HCT116 (cell line): ENCODE measurements at regions not wholly inside any gene's neighbourhood (a gene's known extent, or its start where the extent isn't known, plus 50 kb on each side); places are given as distances from the start of the nearest gene placed in this dataset.
"Not testable (repeated sequence)": the region's sequence is repeated elsewhere in the genome, so short reads cannot be mapped to it uniquely, and the experiment has no call there.

ENCODE experiments used
- ATAC-seq: fragments of 200-7000 bp; cut with Tn5 transposase; 2 replicates; pipeline ENCODE4 v1.9.1; 2020; ENCODE audit warnings: mild to moderate bottlenecking, moderate library complexity
- BruUV-seq: library from RNA; stranded (reverse); fragments of 400-500 nt; replicated peaks from 2 replicates; lab custom pipeline; 2021; lab: Mats Ljungman, UMichigan
- CTCF ChIA-PET: fragments of 300-600 bp; sonication (Branson Sonifier 250); formaldehyde crosslinking; loops from one replicate; lab custom pipeline; 2021; ENCODE audit warnings: antibody characterized with exemption; lab: Charles Lee
- POLR2A ChIA-PET: fragments of 300-600, 350-600 bp; sonication (Branson Sonifier 250); formaldehyde crosslinking; loops from one replicate; lab custom pipeline; 2021; ENCODE audit warnings: antibody characterized with exemption; lab: Charles Lee
- RAD21 ChIA-PET, 2 experiments: fragments of 300-600 bp; sonication (Branson Sonifier 250); formaldehyde crosslinking; loops; one replicate each; lab custom pipeline; 2023; ENCODE audit warnings: low total read pairs in 2 of 2; ENCODE audit not compliant: uncharacterized antibody in 2 of 2, unreplicated experiment in 2 of 2, low non-redundant PET in 1 of 2; lab: Charles Lee
- DNase-seq: peaks from one replicate; pipeline ENCODE4 v3.0.0-alpha.2; 2010; ENCODE audit warnings: low read depth, low spot score
- H2AFZ ChIP-seq: fragments of 200-600 bp; shearing (Covaris generic), sonication (generic); 2 replicates; pipeline ENCODE4 v1.6.1; 2017; ENCODE audit warnings: low read depth, mixed run types, mixed read lengths, antibody characterized with exemption, low read length; ENCODE audit not compliant: poor library complexity, severe bottlenecking
- H3K27ac ChIP-seq: 2 replicates; pipeline ENCODE4 v1.5.1; 2012; ENCODE audit warnings: low read depth, low read length
- H3K27me3 ChIP-seq: fragments of 200-600 bp; sonication (generic); 2 replicates; pipeline ENCODE4 v1.6.1; 2016; ENCODE audit warnings: mixed run types, low read length, mixed read lengths; ENCODE audit not compliant: insufficient read depth
- H3K36me3 ChIP-seq, 2 experiments: fragments of 200-500 bp in 1 of 2; fragments of 200-600 bp in 1 of 2; sonication (Bioruptor generic) in 1 of 2; sonication (generic) in 1 of 2; 2 replicates each; pipeline versions ENCODE4 v1.5.1 to v1.6.1; 2014 to 2016; ENCODE audit warnings: low read length in 2 of 2, inconsistent platforms in 1 of 2, mixed read lengths in 1 of 2, mixed run types in 1 of 2; ENCODE audit not compliant: insufficient read depth in 2 of 2, control insufficient read depth in 1 of 2
- H3K4me1 ChIP-seq, 2 experiments: fragments of 200-600 bp in 1 of 2; sonication (generic) in 1 of 2; 2 replicates each; pipeline versions ENCODE4 v1.5.1 to v1.6.1; 2012 to 2017; ENCODE audit warnings: low read length in 2 of 2, inconsistent platforms in 1 of 2, mild to moderate bottlenecking in 1 of 2, mixed read lengths in 1 of 2, mixed run types in 1 of 2, moderate library complexity in 1 of 2; ENCODE audit not compliant: insufficient read depth in 2 of 2, control insufficient read depth in 1 of 2
- H3K4me2 ChIP-seq: fragments of 200-600 bp; sonication (generic); 2 replicates; pipeline ENCODE4 v1.6.1; 2017; ENCODE audit warnings: mixed run types, low read length, mixed read lengths
- H3K4me3 ChIP-seq, 2 experiments: fragments of 200-600 bp in 1 of 2; sonication (generic) in 1 of 2; replicated peaks in 1 of 2; 2 replicates each; pipeline ENCODE4 v1.5.1; 2011 to 2016; ENCODE audit warnings: low read length in 2 of 2, control low read depth in 1 of 2, low read depth in 1 of 2, mild to moderate bottlenecking in 1 of 2, mixed read lengths in 1 of 2, mixed run types in 1 of 2
- H3K79me2 ChIP-seq: fragments of 200-600 bp; sonication (generic); 2 replicates; pipeline ENCODE4 v1.6.1; 2017; ENCODE audit warnings: mild to moderate bottlenecking, mixed run types, low read length, moderate library complexity, mixed read lengths; ENCODE audit not compliant: insufficient read depth
- H3K9ac ChIP-seq: fragments of 200-600 bp; sonication (generic); 2 replicates; pipeline ENCODE4 v1.6.1; 2016; ENCODE audit warnings: low read length, mixed read lengths
- H3K9me2 ChIP-seq: fragments of 200-600 bp; sonication (generic), shearing (Covaris generic); 2 replicates; pipeline ENCODE4 v1.6.1; 2017; ENCODE audit warnings: mixed run types, mild to moderate bottlenecking, moderate library complexity; ENCODE audit not compliant: insufficient read depth
- H3K9me3 ChIP-seq, 2 experiments: fragments of 200-500 bp in 1 of 2; fragments of 200-600 bp in 1 of 2; sonication (Bioruptor generic) in 1 of 2; sonication (generic) in 1 of 2; 2 replicates each; pipeline ENCODE4 v1.6.1; 2014 to 2017; ENCODE audit warnings: low read length in 2 of 2, mixed read lengths in 2 of 2, inconsistent platforms in 1 of 2, low read depth in 1 of 2, mild to moderate bottlenecking in 1 of 2, mixed run types in 1 of 2, moderate library complexity in 1 of 2; ENCODE audit not compliant: control insufficient read depth in 1 of 2, insufficient read depth in 1 of 2
- H4K20me1 ChIP-seq: fragments of 200-600 bp; sonication (generic), shearing (Covaris generic); 2 replicates; pipeline ENCODE4 v1.6.1; 2017; ENCODE audit warnings: mixed run types, mild to moderate bottlenecking, moderate library complexity; ENCODE audit not compliant: insufficient read depth
- ELF1 ChIP-seq: IDR thresholded peaks from 2 replicates; pipeline ENCODE4 v1.6.1; 2012; ENCODE audit warnings: low read depth, borderline replicate concordance
- EZH2 ChIP-seq: fragments of 200-600 bp; sonication (generic); IDR thresholded peaks from 2 replicates; pipeline ENCODE4 v1.6.1; 2017; ENCODE audit warnings: antibody characterized with exemption, mixed run types
- MAX ChIP-seq: IDR thresholded peaks from 2 replicates; pipeline ENCODE4 v1.6.1; 2012
- SP1 ChIP-seq: IDR thresholded peaks from 2 replicates; pipeline ENCODE4 v1.6.1; 2012; ENCODE audit warnings: low read depth
- TCF7L2 ChIP-seq: IDR thresholded peaks from 2 replicates; pipeline ENCODE4 v1.7.0; 2011; ENCODE audit warnings: borderline replicate concordance, inconsistent platforms; ENCODE audit not compliant: insufficient read depth, insufficient read length; ENCODE audit errors: extremely low read depth
- intact Hi-C: fragments of 100-400 bp; cut with micrococcal nuclease; formaldehyde crosslinking; loops from 2 replicates; pipeline ENCODE4 v1.10.0; 2022

GRCh38 chr1:98516306-98516705 lies 145.2 kb upstream of the SNX7 start:
- H3K9me3 ChIP-seq, result no peaks in the 10 kb centered on the region
- H2AFZ ChIP-seq, result no peak overlapping the region
- no peak for TF ChIP-seq ELF1
- TF ChIP-seq TCF7L2, result no peak
- H3K9me2 ChIP-seq, result no peaks in the 10 kb centered on the region
- no peak overlapping the region for H3K4me2 ChIP-seq
- no TSS peak for BruUV-seq
- ChIA-PET CTCF (no interaction called here), POLR2A (no interaction called here), RAD21 (no interaction called here)
- H3K79me2 ChIP-seq, result no peaks in the 10 kb centered on the region
- intact Hi-C loops, result no loop called here
- no peak overlapping the region for H3K9ac ChIP-seq
- H3K4me1 ChIP-seq, result no peaks in the 10 kb centered on the region
- H4K20me1 ChIP-seq, result no peaks in the 10 kb centered on the region
- ATAC-seq (no peak), DNase-seq (no peak)
- H3K27ac ChIP-seq, result no peak overlapping the region
- no peaks in the 10 kb centered on the region for H3K27me3 ChIP-seq
- no peak overlapping the region for H3K4me3 ChIP-seq
- H3K36me3 ChIP-seq, result no peaks in the 10 kb centered on the region

GRCh38 chr1:98515744-98516143 lies 145.8 kb upstream of the SNX7 start:
- Histone ChIP-seq H3K4me1 (no peaks in the 10 kb centered on the region), H3K4me3 (no peak overlapping the region), H3K27me3 (no peaks in the 10 kb centered on the region), H3K9me3 (no peaks in the 10 kb centered on the region), H4K20me1 (no peaks in the 10 kb centered on the region), H2AFZ (no peak overlapping the region), H3K36me3 (no peaks in the 10 kb centered on the region), H3K79me2 (no peaks in the 10 kb centered on the region), H3K27ac (no peak overlapping the region), H3K9me2 (no peaks in the 10 kb centered on the region), H3K4me2 (no peak overlapping the region), H3K9ac (no peak overlapping the region)
- CTCF ChIA-PET, result no interaction called here
- no TSS peak for BruUV-seq
- POLR2A ChIA-PET, result no interaction called here
- DNase-seq, result no peak
- intact Hi-C loops, result no loop called here
- no peak for ATAC-seq
- RAD21 ChIA-PET, result no interaction called here
- no peak for TF ChIP-seq SP1
- TF ChIP-seq MAX, result no peak
- TF ChIP-seq EZH2, result no peak
- TF ChIP-seq TCF7L2, result no peak

GRCh38 chr1:98512216-98512615 lies 149.3 kb upstream of the SNX7 start:
- H3K4me1 ChIP-seq, H4K20me1 ChIP-seq, H2AFZ ChIP-seq, intact Hi-C loops, H3K9ac ChIP-seq, POLR2A ChIA-PET, BruUV-seq, H3K4me2 ChIP-seq, ATAC-seq, DNase-seq, CTCF ChIA-PET, RAD21 ChIA-PET, H3K36me3 ChIP-seq, H3K9me2 ChIP-seq, H3K9me3 ChIP-seq, H3K27ac ChIP-seq, H3K27me3 ChIP-seq, H3K4me3 ChIP-seq, H3K79me2 ChIP-seq: not testable (repeated sequence)
